A549 (cell line): ENCODE measurements at regions not wholly inside any gene's neighbourhood (a gene's known extent, or its start where the extent isn't known, plus 50 kb on each side); places are given as distances from the start of the nearest gene placed in this dataset.

Experiments
- ATAC-seq, 2 experiments: fragments of 200-7000 bp in 1 of 2; fragments of >200 bp in 1 of 2; cut with Nextera tagmentation in 1 of 2; cut with Tn5 transposase in 1 of 2; 3 replicates each; pipeline versions ENCODE4 v1.8.0 to v1.9.1; 2018 to 2020; ENCODE audit warnings: mild to moderate bottlenecking in 1 of 2, moderate library complexity in 1 of 2
- CTCF ChIA-PET: fragments of 300-600 bp; sonication (Branson Sonifier 250); formaldehyde crosslinking; extraction: SDS; loops from one replicate; lab custom pipeline; 2021; ENCODE audit warnings: antibody characterized with exemption, inconsistent platforms; lab: Yijun Ruan, JAX
- POLR2A ChIA-PET: fragments of 350-600 bp; formaldehyde crosslinking; extraction: SDS; loops from one replicate; lab custom pipeline; 2021; ENCODE audit warnings: antibody characterized with exemption, inconsistent platforms; lab: Yijun Ruan, JAX
- DNase-seq, 2 experiments: peaks; one replicate each; pipeline versions ENCODE4 v3.0.0 to v3.0.0-alpha.2; 2011 to 2016; ENCODE audit warnings: low read depth in 1 of 2, low spot score in 1 of 2
- FAIRE-seq: peaks from 2 replicates; lab custom pipeline; 2011; peaks lifted over from hg19 to GRCh38; lab: Jason Lieb, UNC
- H3K27ac ChIP-seq, 2 experiments: fragments of >200 bp; sonication (Bioruptor Twin); formaldehyde crosslinking; 3 replicates each; pipeline ENCODE4 v1.5.1; 2016 to 2017
- H3K4me1 ChIP-seq: fragments of >200 bp; sonication (Bioruptor Twin); formaldehyde crosslinking; 3 replicates; pipeline ENCODE4 v1.6.1; 2016
- H3K4me2 ChIP-seq: fragments of >200 bp; sonication (Bioruptor Twin); formaldehyde crosslinking; 3 replicates; pipeline ENCODE4 v1.6.1; 2016
- H3K4me3 ChIP-seq: fragments of >200 bp; sonication (Bioruptor Twin); formaldehyde crosslinking; 3 replicates; pipeline ENCODE4 v1.5.1; 2016
- H3K9me3 ChIP-seq: fragments of >200 bp; sonication (Bioruptor Twin); formaldehyde crosslinking; 3 replicates; pipeline ENCODE4 v1.6.1; 2016
- CHD4 ChIP-seq: fragments of 200-600 bp; sonication (generic); IDR thresholded peaks from 2 replicates; pipeline ENCODE4 v1.6.1; 2016; ENCODE audit warnings: antibody characterized with exemption, mild to moderate bottlenecking, borderline replicate concordance
- EHF ChIP-seq: fragments of 250-450 bp; sonication (Bioruptor Pico); IDR thresholded peaks from 2 replicates; pipeline ENCODE4 v1.5.0; 2020; ENCODE audit warnings: mild to moderate bottlenecking
- EHMT2 ChIP-seq: fragments of 200-600 bp; sonication (generic); IDR thresholded peaks from 2 replicates; pipeline ENCODE4 v1.6.1; 2016; ENCODE audit warnings: antibody characterized with exemption, low read depth, mild to moderate bottlenecking, moderate library complexity
- ESRRA ChIP-seq: fragments of 150-350 bp; IDR thresholded peaks from 2 replicates; pipeline ENCODE4 v1.6.1; 2014; ENCODE audit warnings: mild to moderate bottlenecking, low read length, borderline replicate concordance
- FOSB ChIP-seq: fragments of 250-450 bp; sonication (Bioruptor Pico); IDR thresholded peaks from 2 replicates; pipeline ENCODE4 v1.5.0; 2020; ENCODE audit warnings: mild to moderate bottlenecking, moderate library complexity
- FOXS1 ChIP-seq: fragments of 250-450 bp; sonication (Bioruptor Pico); IDR thresholded peaks from 2 replicates; pipeline ENCODE4 v1.5.0; 2020; ENCODE audit warnings: mild to moderate bottlenecking, moderate library complexity
- HEYL ChIP-seq: fragments of 250-450 bp; sonication (Bioruptor Pico); IDR thresholded peaks from 2 replicates; pipeline ENCODE4 v1.8.0; 2021; ENCODE audit warnings: mild to moderate bottlenecking, moderate library complexity
- HOXB13 ChIP-seq: fragments of 250-450 bp; sonication (Bioruptor Pico); IDR thresholded peaks from 2 replicates; pipeline ENCODE4 v1.5.0; 2020; ENCODE audit warnings: low read depth, mild to moderate bottlenecking, moderate library complexity
- HOXB5 ChIP-seq: fragments of 250-450 bp; sonication (Bioruptor Pico); IDR thresholded peaks from 2 replicates; pipeline ENCODE4 v1.5.0; 2020; ENCODE audit warnings: mild to moderate bottlenecking, moderate library complexity
- JUNB ChIP-seq: fragments of >200 bp; sonication (Bioruptor Twin); formaldehyde crosslinking; IDR thresholded peaks from 2 replicates; pipeline ENCODE4 v1.6.1; 2016
- KDM1A ChIP-seq: fragments of 200-600 bp; sonication (generic); IDR thresholded peaks from 2 replicates; pipeline ENCODE4 v1.6.1; 2016; ENCODE audit warnings: low read depth, mild to moderate bottlenecking
- KDM5A ChIP-seq: fragments of 200-600 bp; sonication (generic); IDR thresholded peaks from 2 replicates; pipeline ENCODE4 v1.6.1; 2016; ENCODE audit warnings: antibody characterized with exemption, mild to moderate bottlenecking
- MAZ ChIP-seq: fragments of 150-350 bp; IDR thresholded peaks from 2 replicates; pipeline ENCODE4 v1.6.1; 2014; ENCODE audit warnings: antibody characterized with exemption, low read depth, low read length, borderline replicate concordance
- MYC ChIP-seq: IDR thresholded peaks from 2 replicates; pipeline ENCODE4 v1.6.1; 2012; ENCODE audit warnings: mild to moderate bottlenecking, inconsistent platforms, low read length, improper control_type of control experiment, borderline replicate concordance
- NFE2L2 ChIP-seq: fragments of 150-350 bp; conservative IDR thresholded peaks from 2 replicates; pipeline ENCODE4 v1.6.1; 2014; ENCODE audit warnings: low read length
- RNF2 ChIP-seq: fragments of 200-600 bp; sonication (generic); IDR thresholded peaks from 2 replicates; pipeline ENCODE4 v1.6.1; 2016; ENCODE audit warnings: low read depth, mild to moderate bottlenecking, antibody characterized with exemption, moderate library complexity, borderline replicate concordance
- SMC3 ChIP-seq: fragments of >200 bp; sonication (Bioruptor Twin); formaldehyde crosslinking; IDR thresholded peaks from 3 replicates; pipeline ENCODE4 v1.6.1; 2018; ENCODE audit warnings: inconsistent platforms
- SREBF2 ChIP-seq: fragments of 450-650 bp; IDR thresholded peaks from 2 replicates; pipeline ENCODE4 v1.6.1; 2014; ENCODE audit warnings: mild to moderate bottlenecking, moderate library complexity
- TFCP2L1 ChIP-seq: fragments of 250-450 bp; sonication (Bioruptor Pico); IDR thresholded peaks from 2 replicates; pipeline ENCODE4 v1.5.0; 2021; ENCODE audit warnings: mild to moderate bottlenecking
- TP53 ChIP-seq: fragments of 250-450 bp; sonication (Bioruptor Pico); IDR thresholded peaks from 2 replicates; pipeline ENCODE4 v1.5.0; 2021; ENCODE audit warnings: mild to moderate bottlenecking, moderate library complexity
- ZNF302 ChIP-seq: fragments of 250-450 bp; sonication (Bioruptor Pico); IDR thresholded peaks from 2 replicates; pipeline ENCODE4 v1.9.0; 2021; ENCODE audit warnings: inconsistent platforms, mild to moderate bottlenecking, moderate library complexity
- ZSCAN20 ChIP-seq: fragments of 250-450 bp; sonication (Bioruptor Pico); IDR thresholded peaks from 2 replicates; pipeline ENCODE4 v1.8.0; 2022; ENCODE audit warnings: mild to moderate bottlenecking, moderate library complexity
- WGBS: methylation state at CpG from one replicate; pipeline ENCODE4 v1.1.6; 2017; ENCODE audit errors: missing lambda C conversion rate; 5-methylcytosine and 5-hydroxymethylcytosine counted together
- TF ChIP-seq, protein P1 (sequence below): fragments of 200-600 bp; sonication (generic); IDR thresholded peaks from 2 replicates; pipeline ENCODE4 v1.6.1; 2016; ENCODE audit warnings: antibody characterized with exemption, mild to moderate bottlenecking, moderate library complexity
- TF ChIP-seq, protein P2 (sequence below): fragments of 450-650 bp; IDR thresholded peaks from 2 replicates; pipeline ENCODE4 v1.6.1; 2014; ENCODE audit warnings: antibody characterized with exemption
- TF ChIP-seq, protein P3 (sequence below): fragments of 250-450 bp; sonication (Bioruptor Pico); IDR thresholded peaks from 2 replicates; pipeline ENCODE4 v1.5.0; 2020; ENCODE audit warnings: low read depth, mild to moderate bottlenecking, moderate library complexity
- TF ChIP-seq, protein P4 (sequence below): IDR thresholded peaks from 2 replicates; pipeline ENCODE4 v1.6.1; 2012; ENCODE audit warnings: low read depth, borderline replicate concordance
- TF ChIP-seq, protein P5 (sequence below): fragments of >200 bp; sonication (Bioruptor Twin); formaldehyde crosslinking; IDR thresholded peaks from 3 replicates; pipeline ENCODE4 v1.6.1; 2016

DNA sequence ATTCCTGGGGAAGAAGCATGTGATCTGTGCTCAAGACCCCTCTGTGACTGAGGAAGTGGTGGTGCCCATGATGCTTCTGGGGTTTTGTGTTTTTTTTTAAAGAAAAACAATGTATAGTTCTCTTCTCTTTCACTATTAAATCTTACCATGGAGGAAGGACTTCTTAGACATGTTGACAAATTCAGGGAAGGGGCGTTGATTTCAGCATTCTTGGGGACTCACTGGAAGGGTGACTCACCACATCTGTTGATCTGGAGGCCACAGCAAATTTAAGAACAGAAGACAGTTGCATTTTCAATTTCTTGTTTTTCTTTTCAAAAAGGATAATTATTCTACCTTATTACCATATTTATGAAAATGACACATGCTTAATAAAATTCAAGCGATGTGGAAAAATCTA lies 152.9 kb upstream of the RTL1 start:
- peaks cover 13% of the 10 kb centered on the region; the same call in 2 of the 3 replicates for H3K9me3 ChIP-seq
- FAIRE-seq: no peak
- TF ChIP-seq ZNF302 (CRISPR knock-in tag): no peak
- no peak for TF ChIP-seq KDM1A
- no peak for TF ChIP-seq HOXB5 (CRISPR knock-in tag)
- TF ChIP-seq, protein P1, sequence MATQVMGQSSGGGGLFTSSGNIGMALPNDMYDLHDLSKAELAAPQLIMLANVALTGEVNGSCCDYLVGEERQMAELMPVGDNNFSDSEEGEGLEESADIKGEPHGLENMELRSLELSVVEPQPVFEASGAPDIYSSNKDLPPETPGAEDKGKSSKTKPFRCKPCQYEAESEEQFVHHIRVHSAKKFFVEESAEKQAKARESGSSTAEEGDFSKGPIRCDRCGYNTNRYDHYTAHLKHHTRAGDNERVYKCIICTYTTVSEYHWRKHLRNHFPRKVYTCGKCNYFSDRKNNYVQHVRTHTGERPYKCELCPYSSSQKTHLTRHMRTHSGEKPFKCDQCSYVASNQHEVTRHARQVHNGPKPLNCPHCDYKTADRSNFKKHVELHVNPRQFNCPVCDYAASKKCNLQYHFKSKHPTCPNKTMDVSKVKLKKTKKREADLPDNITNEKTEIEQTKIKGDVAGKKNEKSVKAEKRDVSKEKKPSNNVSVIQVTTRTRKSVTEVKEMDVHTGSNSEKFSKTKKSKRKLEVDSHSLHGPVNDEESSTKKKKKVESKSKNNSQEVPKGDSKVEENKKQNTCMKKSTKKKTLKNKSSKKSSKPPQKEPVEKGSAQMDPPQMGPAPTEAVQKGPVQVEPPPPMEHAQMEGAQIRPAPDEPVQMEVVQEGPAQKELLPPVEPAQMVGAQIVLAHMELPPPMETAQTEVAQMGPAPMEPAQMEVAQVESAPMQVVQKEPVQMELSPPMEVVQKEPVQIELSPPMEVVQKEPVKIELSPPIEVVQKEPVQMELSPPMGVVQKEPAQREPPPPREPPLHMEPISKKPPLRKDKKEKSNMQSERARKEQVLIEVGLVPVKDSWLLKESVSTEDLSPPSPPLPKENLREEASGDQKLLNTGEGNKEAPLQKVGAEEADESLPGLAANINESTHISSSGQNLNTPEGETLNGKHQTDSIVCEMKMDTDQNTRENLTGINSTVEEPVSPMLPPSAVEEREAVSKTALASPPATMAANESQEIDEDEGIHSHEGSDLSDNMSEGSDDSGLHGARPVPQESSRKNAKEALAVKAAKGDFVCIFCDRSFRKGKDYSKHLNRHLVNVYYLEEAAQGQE: no peak
- no peak for TF ChIP-seq EHF (CRISPR knock-in tag)
- TF ChIP-seq MYC: no peak
- no peak for TF ChIP-seq EHMT2
- TF ChIP-seq SREBF2: no peak
- TF ChIP-seq TFCP2L1 (CRISPR knock-in tag): no peak
- TF ChIP-seq ESRRA: no peak
- no peak for TF ChIP-seq HEYL
- no peak for TF ChIP-seq NFE2L2
- no peak for TF ChIP-seq ZSCAN20 (CRISPR knock-in tag)
- TF ChIP-seq, protein P2, sequence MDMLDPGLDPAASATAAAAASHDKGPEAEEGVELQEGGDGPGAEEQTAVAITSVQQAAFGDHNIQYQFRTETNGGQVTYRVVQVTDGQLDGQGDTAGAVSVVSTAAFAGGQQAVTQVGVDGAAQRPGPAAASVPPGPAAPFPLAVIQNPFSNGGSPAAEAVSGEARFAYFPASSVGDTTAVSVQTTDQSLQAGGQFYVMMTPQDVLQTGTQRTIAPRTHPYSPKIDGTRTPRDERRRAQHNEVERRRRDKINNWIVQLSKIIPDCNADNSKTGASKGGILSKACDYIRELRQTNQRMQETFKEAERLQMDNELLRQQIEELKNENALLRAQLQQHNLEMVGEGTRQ: no peak
- no peak for TF ChIP-seq HOXB13 (CRISPR knock-in tag)
- no peak for TF ChIP-seq SMC3
- TF ChIP-seq CHD4: no peak
- TF ChIP-seq KDM5A: no peak
- no peak for ATAC-seq
- no peak overlapping the region for H3K4me2 ChIP-seq
- H3K4me3 ChIP-seq: no peak overlapping the region
- ChIA-PET CTCF (no interaction called here), POLR2A (no interaction called here)
- 80% methylated on average over 2 of the region's 2 CpGs for WGBS
- no peak overlapping the region for H3K27ac ChIP-seq
- H3K4me1 ChIP-seq: no peaks in the 10 kb centered on the region
- no peak for DNase-seq

DNA sequence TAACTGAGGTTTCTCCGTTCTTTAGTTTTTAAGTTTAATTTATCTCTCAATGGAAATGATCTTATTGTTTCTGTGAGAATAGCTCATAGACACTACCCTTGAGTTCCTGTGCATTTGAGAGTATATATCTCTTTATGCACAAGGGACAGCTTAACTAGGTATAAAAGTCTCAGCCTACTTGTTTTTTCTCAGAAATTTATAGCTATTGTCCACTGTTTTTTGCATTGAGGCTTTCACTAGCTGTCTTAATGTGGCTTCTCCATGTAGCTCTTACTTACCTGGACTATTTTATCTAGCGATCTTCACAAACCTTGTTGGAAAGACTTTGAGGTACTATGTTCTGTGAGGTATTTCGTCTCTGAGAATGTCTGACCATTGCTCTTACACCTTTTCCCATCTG lies 153.9 kb upstream of the RTL1 start:
- DNase-seq: no peak
- ChIA-PET POLR2A (no interaction called here), CTCF (no interaction called here)
- no peak overlapping the region for H3K27ac ChIP-seq
- H3K4me3 ChIP-seq: no peak overlapping the region
- FAIRE-seq: no peak
- no peaks in the 10 kb centered on the region for H3K4me1 ChIP-seq
- 84% methylated on average over 3 of the region's 3 CpGs for WGBS
- H3K9me3 ChIP-seq: peaks cover 13% of the 10 kb centered on the region; the same call in 2 of the 3 replicates
- no peak for ATAC-seq
- no peak overlapping the region for H3K4me2 ChIP-seq
- no peak for TF ChIP-seq TFCP2L1 (CRISPR knock-in tag)
- no peak for TF ChIP-seq EHMT2
- no peak for TF ChIP-seq FOXS1 (CRISPR knock-in tag)
- TF ChIP-seq ESRRA: no peak
- TF ChIP-seq, protein P3, sequence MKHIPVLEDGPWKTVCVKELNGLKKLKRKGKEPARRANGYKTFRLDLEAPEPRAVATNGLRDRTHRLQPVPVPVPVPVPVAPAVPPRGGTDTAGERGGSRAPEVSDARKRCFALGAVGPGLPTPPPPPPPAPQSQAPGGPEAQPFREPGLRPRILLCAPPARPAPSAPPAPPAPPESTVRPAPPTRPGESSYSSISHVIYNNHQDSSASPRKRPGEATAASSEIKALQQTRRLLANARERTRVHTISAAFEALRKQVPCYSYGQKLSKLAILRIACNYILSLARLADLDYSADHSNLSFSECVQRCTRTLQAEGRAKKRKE (CRISPR knock-in tag): no peak
- no peak for TF ChIP-seq NFE2L2
- TF ChIP-seq, protein P1: no peak
- TF ChIP-seq MAZ: no peak
- TF ChIP-seq JUNB: no peak
- TF ChIP-seq TP53: no peak
- TF ChIP-seq, protein P4, sequence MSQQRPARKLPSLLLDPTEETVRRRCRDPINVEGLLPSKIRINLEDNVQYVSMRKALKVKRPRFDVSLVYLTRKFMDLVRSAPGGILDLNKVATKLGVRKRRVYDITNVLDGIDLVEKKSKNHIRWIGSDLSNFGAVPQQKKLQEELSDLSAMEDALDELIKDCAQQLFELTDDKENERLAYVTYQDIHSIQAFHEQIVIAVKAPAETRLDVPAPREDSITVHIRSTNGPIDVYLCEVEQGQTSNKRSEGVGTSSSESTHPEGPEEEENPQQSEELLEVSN: no peak
- TF ChIP-seq, protein P5, sequence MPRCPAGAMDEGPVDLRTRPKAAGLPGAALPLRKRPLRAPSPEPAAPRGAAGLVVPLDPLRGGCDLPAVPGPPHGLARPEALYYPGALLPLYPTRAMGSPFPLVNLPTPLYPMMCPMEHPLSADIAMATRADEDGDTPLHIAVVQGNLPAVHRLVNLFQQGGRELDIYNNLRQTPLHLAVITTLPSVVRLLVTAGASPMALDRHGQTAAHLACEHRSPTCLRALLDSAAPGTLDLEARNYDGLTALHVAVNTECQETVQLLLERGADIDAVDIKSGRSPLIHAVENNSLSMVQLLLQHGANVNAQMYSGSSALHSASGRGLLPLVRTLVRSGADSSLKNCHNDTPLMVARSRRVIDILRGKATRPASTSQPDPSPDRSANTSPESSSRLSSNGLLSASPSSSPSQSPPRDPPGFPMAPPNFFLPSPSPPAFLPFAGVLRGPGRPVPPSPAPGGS: no peak
- TF ChIP-seq RNF2: no peak
- no peak for TF ChIP-seq FOSB (CRISPR knock-in tag)
